Fibroblast of gingiva (primary cell): ENCODE measurements at regions not wholly inside any gene's neighbourhood (a gene's known extent, or its start where the extent isn't known, plus 50 kb on each side); places are given as distances from the start of the nearest gene placed in this dataset.
"Not testable (repeated sequence)": the region's sequence is repeated elsewhere in the genome, so short reads cannot be mapped to it uniquely, and the experiment has no call there.

Experiments used
- DNase-seq: peaks from one replicate; pipeline ENCODE4 v3.0.0-alpha.2; 2011; ENCODE audit warnings: low read depth

DNA sequence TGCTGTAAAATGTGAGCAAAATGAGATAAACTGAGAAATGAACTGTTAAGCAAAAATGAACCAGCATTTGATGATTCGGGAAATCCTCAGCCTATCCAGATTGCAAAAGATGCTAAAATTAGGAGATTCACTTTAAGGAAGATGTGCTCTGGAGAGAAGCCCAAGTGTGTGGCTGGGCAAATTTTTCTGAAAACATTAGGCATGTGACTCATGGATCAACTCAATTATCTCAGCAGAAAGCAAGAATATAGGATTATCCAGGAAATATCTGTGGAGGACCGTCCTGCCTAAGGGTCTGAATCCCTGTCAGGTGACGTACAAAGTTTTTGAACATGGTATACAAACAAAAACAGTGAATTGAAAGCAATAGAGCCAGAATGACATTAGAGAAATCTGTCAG, 1268.3 kb upstream of the TMEFF2 start:
- peak; percentile 11 for DNase-seq

DNA sequence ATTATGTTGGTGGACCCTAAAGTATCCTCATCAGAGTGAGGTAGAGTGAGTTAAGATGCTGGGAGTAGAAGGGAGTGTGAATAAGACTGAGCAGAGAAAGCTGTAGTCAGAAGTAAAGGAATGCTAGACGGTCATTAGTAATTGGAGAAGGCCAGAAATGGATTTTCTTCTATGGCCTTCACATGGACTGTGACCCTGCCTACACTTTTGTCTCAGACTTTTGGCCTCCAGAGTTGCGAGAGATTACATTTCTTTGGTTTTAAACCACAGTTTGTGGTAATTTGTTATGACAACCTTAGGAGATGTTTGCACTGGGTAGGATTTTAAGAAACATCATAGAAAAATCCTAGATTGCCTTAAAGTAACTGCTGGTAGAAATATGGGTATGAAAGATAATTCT, 1267.7 kb upstream of the TMEFF2 start:
- peak; percentile 24 for DNase-seq

DNA sequence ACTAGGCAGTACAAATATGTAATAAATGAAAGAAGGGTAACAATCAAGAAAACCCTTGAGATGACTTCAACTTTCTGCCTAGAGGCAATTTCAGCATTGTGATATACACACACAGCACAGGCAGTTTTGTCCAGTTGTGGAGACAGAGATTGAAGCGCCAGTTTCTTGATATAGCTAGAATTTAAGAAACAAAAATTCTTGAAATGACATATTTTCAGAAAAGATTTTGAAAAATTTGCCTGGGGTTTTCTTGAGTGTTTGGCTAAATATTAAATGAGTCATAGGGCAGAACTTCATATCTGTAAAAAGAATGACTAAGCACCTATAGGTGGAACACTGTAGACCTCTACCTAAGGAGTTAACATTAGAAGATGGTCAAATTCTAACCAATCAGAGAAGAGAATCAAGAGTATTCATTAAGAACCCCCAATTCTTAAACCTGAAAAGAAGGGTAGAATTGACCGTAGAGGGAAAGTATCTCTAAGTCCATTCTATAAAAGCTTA, 1266.8 kb upstream of the TMEFF2 start:
- no peak for DNase-seq

DNA sequence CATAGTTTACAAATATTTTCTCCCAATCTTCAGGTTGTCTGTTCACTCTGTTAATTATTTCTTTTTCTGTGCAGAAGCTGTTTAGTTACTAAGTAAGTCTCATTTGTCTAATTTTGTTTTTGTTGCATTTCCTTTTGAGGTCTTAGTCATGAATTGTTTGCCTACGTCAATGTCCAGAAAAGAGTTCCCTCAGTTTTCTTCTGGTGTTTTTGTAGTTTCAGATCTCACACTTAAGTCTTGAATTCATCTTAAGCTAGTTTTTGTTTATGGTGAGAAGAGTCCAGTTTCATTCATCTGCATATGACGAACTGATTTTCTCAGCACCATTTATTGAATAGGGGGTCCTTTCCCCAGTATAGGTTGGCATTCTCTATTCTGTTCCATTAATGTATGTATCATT, 1252.2 kb upstream of the TMEFF2 start:
- DNase-seq, result no peak

DNA sequence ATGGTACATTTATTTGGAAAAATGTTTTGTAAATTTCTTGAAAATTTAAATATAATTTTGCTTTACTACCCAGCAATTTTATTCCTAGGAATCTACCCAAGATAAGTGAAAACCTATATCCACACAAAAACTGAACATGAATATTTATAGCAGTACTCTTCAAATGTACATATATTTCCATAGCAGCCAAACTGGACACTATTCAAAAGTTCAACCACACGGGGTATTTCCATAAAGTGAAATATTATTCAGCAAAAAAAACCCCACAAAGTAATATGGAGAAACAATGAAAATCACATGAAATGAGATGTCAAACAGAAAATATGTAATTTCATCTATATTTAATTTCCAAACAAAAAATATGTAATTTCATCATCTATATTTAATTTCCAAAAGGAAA, 1247.6 kb upstream of the TMEFF2 start:
- no peak for DNase-seq

DNA sequence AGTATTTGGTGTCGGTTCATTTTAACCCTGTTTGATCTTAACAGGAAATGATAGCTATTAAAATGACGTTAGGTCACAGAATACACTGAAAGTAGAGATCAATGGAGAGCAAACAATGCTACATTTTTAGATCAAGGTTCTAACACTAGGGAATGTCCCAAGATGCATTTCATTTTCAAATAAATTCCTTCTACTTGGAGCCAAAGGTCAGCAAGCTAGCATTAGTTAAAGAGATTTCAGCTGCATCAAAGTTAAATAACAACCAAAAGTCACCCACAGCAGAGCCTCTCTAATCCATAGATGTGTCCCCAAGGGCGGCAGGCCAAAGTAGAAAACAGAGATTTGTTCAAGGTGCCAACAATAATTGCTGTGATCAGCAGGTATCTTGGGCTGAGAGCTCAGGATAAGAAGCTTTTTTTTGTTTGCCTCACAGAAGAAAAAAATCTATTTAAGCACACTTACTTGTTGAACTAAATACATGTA, 1233.6 kb upstream of the TMEFF2 start:
- DNase-seq, result no peak

DNA sequence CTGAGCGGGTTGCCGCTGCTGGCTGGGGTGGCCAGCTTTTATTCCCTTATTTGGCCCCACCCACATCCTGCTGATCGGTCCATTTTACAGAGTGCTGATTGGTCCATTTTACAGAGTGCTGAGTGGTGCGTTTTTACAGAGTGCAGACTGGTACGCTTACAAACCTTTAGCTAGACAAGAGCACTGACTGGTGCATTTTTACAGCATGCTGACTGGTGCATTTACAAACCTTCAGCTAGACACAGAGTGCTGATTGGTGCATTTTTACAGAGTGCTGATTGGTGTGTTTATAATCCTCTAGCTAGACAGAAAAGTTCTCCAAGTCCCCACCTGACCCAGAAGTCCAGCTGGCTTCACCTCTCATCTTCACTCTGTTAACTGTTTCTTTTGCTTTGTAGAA, 1217.6 kb upstream of the TMEFF2 start:
- not testable (repeated sequence) for DNase-seq

DNA sequence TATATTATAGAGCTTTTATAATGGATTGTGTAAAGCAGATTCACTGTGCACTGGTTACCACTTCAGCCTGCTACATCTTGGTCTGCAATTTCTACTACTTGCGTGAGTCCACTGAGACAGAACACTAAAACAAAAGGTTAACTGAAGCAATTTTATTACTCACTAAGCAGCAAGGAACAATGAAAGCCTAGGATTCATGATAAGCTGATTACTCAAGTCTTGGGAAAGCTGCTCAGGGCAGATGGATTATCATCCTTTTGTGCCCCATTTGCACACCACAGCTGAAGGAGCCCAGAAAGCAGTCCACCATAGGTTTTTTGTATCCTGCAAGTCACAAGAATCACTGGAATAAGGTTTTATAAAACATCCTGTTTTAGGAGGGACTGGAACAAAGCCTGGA, 1215.2 kb upstream of the TMEFF2 start:
- no peak for DNase-seq

DNA sequence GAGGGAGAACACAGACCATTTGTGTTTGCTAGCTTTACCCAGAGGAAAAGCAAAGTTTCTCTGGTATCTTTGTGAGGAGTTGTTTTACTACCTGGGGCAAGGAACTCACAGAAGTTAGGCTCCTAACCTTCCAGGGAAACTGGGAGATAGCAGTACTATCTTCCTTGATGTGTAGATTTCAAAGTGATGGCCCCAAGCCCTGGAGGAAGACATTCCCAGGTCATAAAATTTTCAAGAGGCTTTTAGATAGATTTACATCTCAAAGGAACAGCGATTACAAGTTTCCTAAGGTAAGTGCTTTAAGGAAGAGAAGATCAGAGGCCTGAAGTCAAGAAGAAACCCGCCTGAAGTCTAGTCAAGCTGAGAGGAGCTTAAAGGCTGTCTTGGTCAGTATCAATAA, 1187.8 kb upstream of the TMEFF2 start:
- DNase-seq, result no peak

DNA sequence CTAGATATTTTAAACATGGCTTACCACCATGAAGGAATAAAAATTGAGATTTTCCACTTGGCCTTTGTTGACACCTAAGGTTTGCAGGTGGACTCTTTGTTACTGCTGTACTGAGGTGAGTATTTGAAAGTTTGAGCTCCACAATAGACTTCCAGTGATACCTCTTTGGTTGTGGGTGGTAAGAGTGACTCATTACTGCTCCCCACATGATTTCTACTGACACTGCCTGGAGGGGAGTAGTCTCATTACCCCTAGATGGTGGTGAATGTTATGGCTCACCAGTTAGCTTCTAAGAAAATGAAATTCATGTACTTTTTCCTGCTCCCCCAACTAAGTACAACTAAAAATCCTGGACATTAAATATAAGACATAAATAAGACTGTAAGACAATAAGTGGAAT, 1183.1 kb upstream of the TMEFF2 start:
- DNase-seq, result no peak

DNA sequence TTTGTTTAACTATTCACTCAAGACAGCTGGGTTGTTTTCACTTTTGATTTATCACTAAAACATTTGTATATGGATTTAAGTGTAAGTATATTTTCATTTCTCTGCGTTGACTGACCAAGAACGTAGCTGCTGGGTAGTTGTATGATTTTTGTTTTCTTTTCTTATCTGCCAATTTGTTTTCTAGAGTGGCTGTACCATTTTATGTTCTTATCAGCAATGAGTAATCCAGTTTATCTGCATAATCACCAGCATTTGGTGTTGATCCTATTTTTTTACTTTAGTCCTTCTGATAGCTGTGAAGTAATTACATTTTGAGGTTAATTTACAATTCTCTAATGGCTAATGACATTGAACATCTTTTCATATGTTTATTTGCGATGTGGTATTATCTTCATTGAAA, 1178.4 kb upstream of the TMEFF2 start:
- no peak for DNase-seq

DNA sequence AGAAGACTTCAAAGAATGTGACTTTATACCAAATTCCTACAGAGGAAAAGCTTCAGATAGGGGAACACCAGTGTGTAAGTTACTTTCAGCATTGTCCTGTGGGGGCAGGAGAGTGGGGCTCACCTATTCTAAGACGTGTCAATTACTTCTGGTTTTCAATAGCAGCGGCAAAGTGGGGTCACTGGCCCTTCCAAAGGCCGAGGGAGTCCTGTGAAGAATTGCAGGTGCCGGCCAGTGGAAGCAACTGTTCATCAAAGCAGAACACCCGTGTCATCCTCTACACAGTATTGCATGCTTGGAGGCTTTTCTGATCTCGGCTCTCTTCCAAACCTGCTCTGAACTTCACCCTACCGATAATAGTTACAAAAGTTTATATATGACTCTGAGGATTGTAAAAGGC, 1176.5 kb upstream of the TMEFF2 start:
- no peak for DNase-seq

DNA sequence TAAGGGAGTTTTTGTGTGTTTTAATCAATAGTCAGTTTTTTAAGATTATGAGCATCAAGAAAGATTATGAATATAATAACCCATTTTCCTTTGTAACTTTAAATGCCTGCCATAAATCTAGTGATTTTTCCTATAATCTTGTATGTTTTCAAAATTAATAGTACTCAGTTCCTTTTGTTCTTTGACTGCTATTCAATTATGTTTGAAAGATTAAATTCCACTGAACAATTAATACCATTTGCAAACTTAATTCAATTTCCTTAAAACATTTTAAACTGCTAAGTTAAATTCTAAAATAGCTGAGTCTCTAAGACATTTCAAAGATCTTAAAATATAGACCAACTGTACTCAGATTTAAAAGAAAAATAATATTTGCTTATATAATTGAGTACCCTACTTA, 1173.9 kb upstream of the TMEFF2 start:
- no peak for DNase-seq

DNA sequence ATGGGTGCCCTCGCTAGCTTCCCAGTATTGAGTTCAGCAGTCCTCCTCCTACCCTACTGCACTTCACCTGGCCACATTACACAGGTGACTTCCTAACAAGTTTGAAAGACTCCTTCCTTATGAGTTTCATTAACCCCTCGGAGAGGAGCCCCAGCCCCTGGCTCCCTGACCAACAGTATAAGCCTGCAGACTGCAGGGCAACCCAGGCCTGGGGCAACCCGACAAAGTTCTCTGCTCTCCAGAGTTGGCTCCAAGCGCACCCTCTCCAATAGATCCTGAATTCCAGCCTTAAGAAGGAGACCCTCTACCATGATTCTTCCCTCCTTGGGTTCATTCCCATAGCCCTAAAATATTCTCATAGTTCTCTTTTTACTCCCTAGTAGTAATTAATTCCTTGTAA, 1162.8 kb upstream of the TMEFF2 start:
- DNase-seq, result no peak

DNA sequence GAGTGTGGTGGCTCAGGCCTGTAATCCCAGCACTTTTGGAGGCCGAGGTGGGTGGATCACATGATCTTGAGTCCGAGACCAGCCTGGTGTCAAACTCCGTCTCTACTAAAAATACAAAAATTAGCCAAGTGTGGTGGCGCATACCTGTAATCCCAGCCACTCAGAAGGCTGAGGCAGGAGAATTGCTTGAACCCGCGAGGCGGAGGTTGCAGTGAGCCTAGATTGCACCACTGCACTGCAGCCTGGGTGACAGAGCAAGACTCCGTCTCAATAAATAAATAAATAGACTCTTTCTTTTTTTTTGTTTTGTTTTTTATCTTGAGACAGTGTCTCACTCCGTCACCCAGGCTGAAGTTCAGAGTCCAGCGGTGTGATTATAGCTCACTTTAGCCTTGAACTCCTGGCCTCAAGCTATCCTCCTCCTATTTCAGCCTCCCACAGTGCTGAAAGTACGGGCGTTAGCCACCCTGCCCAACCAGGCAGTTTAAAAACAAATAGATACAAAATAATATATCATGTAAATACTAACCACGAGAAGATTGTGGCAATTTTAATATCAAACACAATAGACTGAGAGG, 1158.0 kb upstream of the TMEFF2 start:
- DNase-seq, result not testable (repeated sequence)

DNA sequence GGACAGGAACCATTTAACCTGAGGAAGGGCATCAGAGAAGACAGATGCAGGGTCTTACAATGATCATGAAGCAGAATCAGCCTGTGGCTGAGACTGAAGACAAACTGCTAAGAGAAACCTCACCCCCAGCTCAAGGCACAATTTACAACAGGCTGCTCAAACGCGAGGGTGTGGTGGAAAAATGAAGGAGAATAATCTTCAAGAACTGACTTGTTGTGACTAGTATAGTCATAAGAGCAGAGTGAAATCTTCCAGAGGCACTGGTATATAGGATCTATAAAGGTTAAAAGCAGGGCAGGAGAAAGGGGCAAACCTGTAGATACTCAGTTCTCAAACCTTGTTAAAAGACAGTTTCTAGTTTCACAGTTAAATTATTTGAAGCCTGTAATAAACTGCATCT, 1155.8 kb upstream of the TMEFF2 start:
- no peak for DNase-seq

DNA sequence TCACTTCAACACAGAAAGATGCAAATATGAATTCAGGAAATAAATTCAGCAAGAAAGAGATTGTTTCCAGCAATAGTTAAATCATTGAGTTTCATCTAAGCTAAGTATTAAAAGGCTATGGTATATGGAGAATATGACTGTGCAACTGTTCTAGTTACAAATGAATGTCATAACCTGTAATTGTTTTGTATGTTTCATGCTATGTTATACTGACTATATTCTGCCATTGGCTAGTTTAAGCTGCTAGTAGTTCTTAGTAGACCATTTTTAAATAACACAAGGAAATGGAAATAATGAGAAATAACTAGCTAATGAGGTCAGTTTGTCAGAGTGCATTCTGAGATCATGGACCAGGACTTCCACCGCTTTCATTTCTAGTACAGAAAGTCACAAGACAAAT, 1154.9 kb upstream of the TMEFF2 start:
- no peak for DNase-seq

DNA sequence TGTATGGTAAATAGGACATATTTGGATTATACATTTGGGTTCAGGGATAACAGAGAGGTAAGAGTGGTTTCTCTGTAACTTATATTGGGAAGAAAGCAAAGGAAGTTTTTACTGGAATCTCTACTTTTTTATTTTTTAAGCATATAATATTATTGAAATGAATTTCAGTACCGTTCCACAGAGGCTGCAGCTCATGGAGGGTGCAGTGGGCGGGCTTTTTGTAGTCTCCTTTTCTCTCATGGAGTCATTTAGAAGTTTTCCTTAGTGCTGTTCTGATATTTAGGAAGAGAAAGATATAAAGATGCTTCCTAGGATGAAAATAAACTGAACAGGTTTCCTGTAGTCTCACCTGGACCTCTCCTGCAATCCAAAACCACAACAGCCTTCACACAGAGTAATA, 1153.3 kb upstream of the TMEFF2 start:
- no peak for DNase-seq

DNA sequence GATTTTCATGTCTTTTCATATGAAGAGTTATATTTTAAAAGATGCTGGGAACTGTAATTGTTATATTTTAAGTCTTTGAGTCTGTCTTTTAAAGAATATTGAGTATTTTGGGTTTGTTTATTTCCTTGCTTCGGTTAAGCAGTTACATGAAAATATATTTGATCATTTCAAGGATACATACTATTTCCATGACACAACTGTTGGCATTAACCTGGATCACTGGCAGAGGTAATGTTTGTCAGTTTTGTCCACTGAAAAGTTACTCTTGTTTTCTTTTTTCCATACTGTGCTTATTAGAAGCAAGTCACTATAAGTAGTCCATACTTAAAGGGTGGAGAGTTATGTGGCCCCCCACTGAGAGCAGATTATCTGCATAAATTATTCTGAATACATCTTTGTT, 1142.0 kb upstream of the TMEFF2 start:
- no peak for DNase-seq

DNA sequence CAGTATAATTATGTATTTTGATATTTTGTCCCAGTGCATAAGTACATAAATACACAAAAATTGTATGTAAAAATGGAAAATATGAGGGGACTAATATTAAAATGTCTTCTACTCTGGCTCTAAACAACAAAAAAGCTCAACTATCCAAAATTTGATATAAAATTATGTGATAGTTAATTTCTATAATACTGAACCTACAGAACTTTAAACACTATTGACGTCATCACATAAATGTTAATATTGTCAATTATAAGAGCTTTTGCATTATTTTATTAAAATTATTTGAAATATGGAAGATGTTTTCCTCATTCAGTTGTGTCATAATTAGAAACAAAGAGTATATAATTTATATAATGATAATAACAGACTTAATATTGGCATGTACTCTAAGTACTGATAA, 1139.7 kb upstream of the TMEFF2 start:
- no peak for DNase-seq

DNA sequence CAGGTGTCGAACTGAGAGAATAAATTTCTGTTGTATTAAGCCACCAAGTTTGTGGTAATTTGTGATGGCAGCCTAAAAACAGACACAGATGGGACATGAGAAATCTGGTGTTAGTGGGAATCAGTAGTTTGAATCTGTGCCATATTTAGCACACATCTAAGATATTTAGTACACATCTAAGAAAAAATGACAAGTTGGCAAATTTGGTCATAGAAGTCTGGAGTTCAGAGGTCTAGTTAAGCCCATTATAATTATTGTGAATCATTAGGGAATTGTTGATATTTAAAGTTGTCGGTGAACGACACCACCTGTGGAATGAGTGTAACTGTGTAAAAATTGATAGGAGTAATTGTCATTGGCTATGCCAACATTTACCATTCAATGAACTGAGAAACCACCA, 1138.8 kb upstream of the TMEFF2 start:
- DNase-seq, result no peak

DNA sequence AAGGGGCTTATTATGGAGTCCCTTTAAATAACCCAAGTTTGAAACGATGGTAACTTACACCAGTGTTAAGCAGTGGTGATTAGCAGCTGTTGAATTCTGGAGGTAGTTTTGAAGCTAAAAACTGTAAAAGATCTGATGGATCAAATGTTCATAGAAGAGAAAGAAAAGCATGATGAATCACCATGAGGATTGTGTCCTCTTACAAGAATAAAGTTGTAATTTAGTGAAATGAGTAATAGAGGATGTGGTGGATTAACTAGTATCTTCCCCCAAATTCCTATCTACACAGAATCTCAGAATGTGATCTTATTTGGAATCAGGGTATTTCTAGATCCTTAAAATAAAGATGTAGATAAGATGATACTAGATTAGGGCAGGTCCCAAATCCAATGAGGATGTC, 1138.2 kb upstream of the TMEFF2 start:
- DNase-seq, result no peak

DNA sequence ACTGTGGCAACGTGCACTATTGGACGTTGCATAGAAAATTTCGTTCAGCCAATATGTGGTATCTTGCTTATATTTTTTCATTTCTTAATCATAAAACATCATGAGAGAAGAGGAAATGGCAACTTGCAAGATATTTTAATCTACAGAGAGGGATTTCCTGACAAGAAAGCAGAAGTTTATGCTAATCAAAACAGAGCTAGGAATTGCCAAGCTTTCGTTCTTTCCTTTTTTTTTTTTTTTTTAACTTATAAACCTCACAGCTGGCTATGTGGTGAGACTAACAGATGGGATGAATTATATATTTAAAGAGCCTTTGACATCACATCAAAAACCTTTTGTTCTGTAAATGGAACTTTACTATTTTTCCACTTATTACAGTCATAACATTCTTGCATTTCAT, 1136.9 kb upstream of the TMEFF2 start:
- DNase-seq, result no peak

DNA sequence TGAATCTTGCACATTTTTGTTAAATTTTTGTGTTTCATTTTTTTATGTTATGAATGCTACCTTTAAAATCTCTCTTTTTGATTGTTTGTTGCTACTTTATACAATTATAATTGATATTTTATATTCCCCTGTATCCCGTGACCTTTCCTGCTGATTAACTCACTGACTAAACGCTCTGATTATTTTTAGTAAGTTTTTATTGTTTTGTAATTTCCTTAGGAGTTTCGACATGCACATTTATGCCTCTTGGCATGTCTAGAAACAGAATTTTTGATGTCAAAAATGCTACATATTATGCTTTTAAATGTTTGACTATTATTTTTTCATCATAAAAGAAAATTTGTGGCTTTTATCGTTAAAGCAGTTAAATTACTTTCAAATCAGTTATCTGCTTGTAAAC, 1131.6 kb upstream of the TMEFF2 start:
- no peak for DNase-seq
